ENCODE measurements at regions not wholly inside any gene's neighbourhood (a gene's known extent, or its start where the extent isn't known, plus 50 kb on each side); places are given as distances from the start of the nearest gene placed in this dataset.
"Not testable (repeated sequence)": the region's sequence is repeated elsewhere in the genome, so short reads cannot be mapped to it uniquely, and the experiment has no call there.

DNA sequence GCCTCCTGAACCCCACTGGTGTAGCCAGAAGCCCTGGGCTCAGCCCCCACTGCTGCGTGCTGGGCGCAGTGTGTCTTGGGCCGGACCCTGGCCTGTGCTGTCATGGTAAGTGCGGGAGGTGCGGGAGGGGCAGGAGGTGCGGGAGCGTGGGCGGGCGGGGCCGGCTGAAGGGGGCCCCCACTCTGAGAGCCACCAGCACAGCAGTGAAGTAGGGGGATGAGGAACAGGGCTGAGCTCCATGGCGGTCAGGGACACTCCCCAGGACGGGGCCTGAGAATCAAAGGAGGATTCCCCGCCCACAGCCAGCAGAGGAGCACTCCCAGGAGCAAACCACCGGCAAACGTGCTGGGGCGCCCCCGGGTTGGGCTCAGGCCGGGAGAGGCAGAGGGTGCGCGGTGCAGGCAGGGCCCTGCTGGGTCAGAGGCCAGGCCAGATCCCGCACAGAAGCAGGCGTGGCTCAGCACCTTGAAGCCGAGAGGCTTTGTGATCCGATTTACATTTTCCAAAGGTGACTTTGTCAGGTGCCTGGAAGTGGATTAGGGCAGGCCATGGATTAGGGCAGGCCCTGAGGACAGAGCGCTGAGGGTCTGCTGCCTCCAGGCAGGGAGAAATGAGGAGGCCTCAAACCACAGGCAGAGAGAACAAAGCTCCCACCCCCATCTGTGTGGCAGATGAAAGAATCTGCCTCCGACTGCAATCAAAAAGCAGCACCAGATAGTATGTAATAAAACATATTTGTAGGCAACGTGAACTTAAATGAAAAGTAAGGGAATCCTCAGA lies 152.0 kb upstream of the RAB6C start:
- DNase-seq (ENCODE audit: low read depth) = no peak

DNA sequence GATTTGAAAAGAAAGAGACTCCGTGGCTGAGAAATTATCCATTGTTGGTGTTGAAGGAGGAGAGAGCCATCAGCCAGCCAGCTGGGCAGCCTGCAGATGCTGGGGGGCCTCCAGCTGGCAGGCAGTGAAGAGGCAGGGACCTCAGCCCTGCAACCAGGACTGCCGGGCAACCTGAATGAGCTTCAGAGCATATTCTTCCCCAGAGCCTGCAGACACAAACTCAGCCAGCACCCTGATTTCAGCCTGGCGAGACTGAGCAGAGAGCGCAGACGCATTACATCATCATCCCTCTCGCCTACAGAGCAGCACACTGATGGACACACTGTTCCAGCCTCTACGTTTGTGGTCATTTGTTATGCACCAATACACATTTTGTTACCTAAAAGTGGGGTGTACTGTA lies 150.7 kb upstream of the RAB6C start:
- DNase-seq (ENCODE audit: low read depth) = no peak

DNA sequence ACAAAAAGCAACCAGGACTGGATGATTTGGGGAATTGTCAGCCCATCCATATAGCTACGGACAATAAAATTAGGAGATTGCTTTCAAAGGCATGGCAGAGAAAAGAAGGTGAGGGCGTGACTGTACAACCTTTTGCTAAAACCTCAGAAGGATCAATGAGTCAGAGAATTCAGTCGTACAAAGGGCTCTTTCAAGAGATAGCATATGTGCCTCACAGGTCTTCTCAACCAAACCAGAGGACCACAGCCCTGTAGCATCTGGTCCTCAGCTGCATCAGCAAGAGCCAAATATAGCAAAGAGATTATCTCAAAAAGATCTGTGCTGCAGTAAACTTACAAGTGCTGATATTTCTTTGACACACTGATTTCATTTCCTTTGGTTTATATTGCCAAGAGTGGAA lies 149.9 kb upstream of the RAB6C start:
- no peak for DNase-seq (ENCODE audit: low read depth)

DNA sequence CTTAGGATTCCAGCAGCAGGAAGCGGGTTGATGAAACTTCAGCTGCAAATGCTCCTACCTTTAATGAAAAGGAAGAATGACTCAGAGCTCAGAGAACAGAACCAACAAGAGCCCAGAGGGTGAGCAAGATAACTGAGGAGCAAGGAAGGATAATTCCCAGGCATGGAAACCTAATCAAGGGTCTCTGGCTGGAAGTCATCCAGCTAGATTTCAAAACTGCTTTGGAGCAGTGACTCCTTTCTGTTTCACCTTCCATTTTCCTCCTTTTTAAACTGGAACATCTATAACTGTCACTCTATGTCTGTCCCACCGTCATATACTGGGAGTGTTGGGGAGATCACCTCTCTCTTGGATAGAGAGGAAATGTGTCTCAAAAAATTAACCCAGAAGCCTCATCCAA lies 148.4 kb upstream of the RAB6C start:
- no peak for DNase-seq (ENCODE audit: low read depth)

DNA sequence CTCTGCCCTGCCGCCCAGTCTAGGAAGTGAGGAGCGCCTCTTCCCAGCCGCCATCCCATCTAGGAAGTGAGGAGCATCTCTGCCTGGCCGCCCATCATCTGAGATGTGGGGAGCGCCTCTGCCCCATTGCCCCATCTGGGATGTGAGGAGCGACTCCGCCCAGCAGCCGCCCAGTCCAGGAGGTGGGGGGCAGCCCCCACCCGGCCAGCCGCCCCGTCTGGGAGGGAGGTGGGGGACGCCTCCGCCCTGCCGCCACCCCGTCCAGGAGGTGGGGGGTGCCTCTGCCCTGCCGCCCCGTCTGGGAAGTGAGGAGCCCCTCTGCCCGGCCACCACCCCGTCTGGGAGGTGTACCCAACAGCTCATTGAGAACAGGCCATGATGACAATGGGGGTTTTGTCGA lies 146.0 kb upstream of the RAB6C start:
- not testable (repeated sequence) for DNase-seq (ENCODE audit: low read depth)

DNA sequence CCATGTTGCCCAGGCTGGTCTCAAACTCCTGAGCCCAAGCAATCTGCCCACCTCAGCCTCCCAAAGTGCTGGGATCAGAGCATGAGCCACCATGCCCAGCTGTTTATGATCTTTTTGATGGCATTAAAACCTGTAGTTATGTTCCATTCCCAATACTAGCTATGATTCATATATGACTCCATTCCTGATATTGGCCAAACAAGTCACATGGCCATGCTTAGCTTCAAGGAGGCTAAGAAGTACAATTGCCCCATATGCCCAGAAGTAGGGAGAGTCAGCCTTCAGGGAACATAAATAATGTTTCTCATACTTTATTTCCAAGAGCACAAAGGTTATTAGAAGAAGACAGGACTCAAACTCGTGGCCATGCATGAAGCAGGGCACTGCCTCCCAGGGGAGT lies 132.4 kb upstream of the RAB6C start:
- DNase-seq (ENCODE audit: low read depth) = no peak

DNA sequence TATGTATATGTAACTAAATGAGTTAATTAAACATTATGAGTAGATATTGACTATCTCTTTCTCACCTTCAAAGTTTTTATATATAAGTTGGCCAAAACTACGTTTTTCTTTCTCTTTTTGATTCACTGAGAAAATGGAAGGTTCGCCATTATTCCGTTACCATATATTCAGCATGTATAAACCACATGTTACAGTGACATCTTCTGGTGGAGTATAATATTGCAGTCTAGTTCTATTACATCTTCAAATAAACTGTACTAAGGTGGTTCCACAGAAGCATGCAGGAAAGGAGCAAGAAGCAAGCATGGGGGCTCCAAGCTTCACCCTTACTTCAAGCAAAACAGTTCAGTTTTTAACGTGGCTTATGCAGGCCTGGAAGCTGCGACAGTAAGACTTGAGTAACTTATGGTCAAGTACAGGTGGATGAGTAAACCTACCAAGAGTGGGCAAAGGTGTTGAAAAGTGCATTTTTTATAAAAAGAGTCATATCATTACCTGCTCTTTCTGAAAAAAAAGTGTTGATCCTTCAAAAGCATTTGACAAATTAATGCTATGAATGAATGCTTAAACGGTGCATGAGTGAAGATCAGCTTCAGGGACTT lies 129.8 kb upstream of the RAB6C start:
- no peak for DNase-seq (ENCODE audit: low read depth)

DNA sequence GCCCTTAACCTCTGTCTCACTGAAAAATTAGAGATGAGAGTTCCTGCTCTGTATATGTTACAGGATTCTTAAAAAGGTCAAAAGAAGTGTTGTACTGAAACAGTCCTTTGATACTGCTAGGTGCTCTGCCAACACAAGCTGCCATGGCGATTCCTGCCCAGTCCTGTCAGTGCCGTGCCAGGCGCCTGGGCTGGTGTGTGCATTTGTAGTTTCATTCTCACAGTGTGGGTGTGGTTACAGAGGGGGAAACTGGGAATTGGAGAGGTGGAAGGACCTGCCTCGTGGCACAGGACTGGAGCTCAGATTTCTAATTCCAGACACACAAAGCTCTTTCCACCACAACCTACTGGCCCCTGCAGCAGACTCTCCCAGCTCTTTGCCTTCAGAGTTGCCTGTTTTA lies 122.3 kb upstream of the RAB6C start:
- no peak for DNase-seq (ENCODE audit: low read depth)

DNA sequence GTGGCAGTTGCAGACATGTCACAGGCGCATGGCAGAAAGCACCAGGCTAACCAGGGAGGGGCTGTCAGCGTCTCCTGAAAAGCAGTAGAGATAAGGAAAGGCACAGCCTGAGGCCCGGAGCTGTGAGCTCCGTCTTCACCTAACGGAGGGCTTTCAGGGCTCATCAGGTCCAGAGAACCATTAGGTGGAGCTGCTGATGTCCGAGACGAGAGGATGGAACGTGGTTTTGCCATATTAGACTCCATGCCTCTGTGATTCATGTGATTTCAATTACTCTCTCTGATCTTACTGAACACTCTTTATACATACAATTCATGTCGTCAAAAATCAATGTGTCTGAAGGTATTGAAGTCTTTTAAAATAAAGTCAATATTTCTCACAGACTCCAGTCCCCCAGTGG lies 120.3 kb upstream of the RAB6C start:
- DNase-seq (ENCODE audit: low read depth) = no peak

DNA sequence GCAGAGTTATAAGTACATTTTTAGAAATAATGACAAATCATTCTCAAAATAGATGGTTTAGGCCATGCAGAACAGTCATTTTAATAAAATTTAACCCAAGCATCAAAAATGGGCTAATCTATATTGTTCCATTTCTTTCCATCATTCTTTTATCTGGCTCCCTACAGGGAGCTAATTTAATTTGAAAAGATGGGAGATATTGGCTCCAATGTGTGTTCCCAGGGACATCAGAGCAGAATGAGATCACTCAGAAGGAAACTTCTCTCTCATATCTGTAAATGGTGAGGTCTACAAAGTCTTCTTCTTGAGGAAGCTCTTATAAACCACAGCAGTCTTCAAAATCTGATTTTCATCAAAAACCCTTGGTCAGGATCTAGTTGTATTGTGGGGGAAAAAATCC lies 119.4 kb upstream of the RAB6C start:
- no peak for DNase-seq (ENCODE audit: low read depth)

DNA sequence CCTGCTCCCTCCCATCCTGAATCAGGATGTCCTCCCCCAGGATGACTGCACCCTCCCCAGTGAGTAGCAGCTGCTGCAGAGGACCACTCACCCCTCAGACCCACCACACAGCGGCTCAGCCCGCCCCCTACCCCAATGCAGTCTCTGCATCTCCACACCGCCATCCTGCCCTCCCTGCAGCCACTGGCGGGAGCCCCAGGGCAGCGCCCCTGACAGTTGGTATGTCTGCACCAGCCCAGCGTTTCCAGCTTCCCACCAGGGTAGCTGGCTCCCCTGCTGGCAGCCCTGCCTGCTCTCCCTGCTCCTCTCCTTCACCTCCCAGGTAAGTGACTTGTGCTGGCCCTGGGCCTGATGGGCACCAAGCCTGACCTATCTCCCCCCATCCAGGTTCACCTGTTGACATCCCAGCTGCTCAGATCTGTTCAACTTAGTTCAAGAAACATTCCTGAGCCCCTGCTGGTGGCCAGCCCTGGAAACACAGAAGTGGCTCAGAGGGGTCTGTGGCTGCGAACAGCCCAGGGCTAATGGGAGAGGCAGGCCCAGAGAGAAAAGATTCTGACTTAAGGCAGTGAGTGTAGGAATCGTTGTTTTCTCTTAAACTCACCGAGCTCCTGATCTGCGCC lies 117.7 kb upstream of the RAB6C start:
- no peak for DNase-seq (ENCODE audit: low read depth)

DNA sequence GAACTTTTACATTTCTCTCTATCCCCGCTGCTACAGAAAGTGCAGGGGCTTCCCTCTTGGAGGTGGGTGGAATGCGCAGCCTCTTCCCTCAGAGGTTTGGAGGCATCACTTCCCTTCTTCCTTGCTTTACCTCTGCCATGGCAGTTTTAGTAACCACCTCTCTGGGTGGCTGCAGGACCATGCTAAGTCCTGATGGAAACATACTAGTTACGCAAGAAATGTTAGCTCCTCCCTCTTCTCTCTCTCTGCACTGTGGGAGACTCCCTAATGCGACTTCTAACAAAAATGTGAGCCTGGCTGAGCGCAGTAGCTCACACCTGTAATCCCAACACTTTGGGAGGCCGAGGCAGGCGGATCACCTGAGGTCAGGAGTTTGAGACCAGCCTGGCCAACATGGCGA lies 116.8 kb upstream of the RAB6C start:
- no peak for DNase-seq (ENCODE audit: low read depth)

DNA sequence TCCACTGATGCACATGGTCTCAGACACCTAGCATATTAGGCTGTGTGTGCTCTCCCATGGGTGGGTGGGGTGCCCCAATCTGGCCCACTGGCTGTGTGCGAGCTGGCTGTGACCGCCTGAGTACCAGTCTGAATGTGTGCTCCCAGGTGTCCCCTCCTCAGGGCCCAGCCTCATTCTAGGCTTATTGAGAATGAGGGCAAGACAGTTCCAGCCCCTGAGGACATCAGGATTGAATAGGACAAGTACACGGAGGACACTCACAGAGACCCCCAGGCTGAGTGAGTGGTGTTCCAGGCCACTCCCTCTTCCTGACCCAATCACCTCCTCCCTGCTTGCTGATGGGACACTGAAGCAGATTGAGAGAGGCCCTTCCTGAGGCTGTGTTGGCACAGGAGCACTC lies 116.1 kb upstream of the RAB6C start:
- no peak for DNase-seq (ENCODE audit: low read depth)

DNA sequence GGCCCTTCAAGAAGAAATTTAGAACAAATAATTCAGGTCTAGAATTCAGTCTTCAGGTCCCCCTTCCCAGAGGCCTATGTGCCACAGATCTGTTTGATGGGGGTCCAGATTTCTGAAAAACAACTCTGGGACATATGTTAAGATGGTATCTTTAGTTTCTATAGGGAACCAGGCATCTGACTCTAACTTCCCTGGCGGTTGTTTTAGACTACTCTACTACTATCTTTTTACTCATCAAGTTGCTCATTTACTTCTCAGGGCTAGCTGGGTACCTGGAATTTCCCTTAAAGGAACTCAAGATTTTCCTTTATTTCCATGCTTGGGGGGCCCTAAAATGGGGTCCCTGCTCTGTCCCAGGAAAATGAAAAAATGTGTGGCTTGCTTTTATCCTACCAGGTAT lies 114.7 kb upstream of the RAB6C start:
- no peak for DNase-seq (ENCODE audit: low read depth)

DNA sequence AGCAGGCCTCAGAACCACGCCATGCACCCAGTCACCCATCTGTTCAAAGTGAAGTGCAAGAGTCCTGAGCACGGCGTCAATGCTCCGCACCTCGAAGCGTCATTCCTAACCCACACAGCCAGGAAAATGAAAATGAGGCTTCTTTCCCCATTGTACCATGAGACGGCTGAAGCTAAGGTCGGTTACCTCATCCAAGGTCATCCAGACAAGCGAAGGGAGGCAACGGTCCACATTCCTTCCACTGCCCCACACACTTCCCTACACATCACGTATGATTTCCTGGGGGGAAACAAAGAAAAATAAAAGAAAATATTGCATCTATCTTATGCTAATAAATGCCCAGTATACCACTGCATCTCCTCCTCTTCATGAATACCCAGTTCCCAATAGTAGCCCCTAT lies 113.5 kb upstream of the RAB6C start:
- DNase-seq (ENCODE audit: low read depth) = no peak

DNA sequence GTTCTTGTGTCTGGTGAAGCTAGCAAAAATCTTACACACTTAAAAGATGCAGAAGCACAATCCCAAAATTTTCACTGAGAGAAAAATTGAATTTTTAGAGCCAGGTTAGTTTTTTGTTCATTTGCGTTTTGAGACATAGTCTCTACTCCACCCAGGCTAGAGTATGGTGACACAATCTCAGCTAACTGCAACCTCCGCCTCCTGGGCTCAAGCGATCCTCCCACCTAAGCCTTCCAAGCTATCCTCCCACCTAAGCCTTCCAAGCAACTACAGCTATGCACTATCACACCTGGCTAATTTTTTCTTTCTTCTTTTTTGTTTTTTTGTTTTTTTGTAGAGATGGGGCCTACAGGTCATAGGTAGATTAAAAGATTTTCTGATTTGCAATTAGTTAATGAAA lies 113.1 kb upstream of the RAB6C start:
- no peak for DNase-seq (ENCODE audit: low read depth)

DNA sequence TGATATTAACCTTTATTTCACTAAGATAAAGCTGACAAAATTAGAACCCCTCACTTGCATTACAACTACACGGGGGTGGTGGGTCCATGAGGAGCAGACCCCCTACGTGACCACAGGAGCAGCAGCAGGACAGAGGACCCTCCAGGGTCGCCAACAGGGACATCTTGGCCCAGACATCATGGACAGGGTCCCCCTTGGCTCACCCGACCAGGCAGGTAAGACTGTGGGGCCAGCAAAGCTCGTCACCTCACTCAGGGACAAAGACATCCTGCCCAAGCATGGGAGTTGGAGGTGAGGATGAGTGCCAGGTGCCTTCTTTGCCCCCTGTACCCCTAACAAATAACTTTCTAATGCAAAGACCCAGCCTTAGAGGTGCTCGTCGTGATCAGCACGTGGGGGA lies 111.3 kb upstream of the RAB6C start:
- DNase-seq (ENCODE audit: low read depth) = no peak

DNA sequence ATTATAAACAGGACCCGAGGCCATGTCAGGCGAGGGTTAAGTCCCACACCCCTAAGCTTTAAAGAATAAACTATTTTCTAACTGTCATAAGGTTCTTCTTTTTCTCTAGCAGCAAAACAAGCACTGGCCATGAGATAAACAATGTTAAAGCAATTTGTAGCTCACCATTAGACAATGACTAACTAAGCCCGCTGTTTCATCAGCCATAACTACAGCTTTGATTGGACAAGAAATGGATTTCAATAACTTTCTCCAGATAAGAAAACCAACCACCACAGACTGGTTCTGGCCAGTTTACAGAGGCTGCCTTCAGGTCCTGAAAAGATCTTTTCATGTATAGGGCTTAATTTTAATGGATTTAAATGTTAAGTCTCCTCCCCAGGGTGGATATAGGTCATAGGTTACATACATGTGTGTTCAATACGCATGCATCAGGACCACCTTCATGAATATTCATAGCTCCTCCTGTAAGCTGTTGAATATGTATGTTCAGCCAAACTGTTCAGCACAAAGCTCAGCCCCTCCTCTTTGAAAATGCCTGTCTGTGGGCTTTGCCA lies 108.7 kb upstream of the RAB6C start:
- no peak for DNase-seq (ENCODE audit: low read depth)

DNA sequence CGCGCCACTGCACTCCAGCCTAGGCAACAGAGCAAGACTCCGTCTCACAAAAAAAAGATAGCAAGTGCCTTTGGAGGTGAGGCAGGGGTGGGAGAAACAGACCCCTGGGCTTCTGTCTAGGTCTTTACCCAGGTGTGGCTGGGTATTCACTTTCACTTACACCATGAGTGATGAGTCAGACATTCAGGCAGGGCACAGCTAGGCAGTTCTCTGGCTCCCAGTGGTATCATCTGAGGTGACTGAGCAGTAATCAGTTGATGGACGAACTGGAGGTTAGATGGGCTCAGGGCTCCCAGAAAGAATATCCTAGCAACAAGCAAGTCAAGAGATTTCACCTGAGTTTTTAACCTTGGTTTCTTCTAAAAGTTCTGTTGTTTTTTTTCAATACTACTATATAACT lies 107.0 kb upstream of the RAB6C start:
- DNase-seq (ENCODE audit: low read depth) = no peak

DNA sequence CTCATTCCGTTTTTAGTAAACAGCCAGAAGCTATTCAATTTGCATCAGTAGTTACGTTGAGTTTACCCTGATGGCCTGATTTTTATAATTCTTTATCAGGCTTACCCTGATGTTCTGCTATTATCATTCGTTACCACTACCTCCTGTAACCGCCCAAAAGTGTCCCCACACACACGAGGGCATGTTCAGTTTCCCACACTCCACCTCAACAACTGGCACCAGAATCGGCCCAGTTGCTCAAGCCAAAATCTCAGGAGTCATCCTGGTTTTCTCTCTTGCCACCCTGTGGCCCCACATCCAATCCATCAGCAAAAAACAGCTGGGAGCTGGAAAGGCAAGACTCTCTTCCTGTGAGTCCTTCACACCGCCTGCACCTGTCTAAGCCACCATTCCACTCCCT lies 102.9 kb upstream of the RAB6C start:
- no peak for DNase-seq (ENCODE audit: low read depth)

DNA sequence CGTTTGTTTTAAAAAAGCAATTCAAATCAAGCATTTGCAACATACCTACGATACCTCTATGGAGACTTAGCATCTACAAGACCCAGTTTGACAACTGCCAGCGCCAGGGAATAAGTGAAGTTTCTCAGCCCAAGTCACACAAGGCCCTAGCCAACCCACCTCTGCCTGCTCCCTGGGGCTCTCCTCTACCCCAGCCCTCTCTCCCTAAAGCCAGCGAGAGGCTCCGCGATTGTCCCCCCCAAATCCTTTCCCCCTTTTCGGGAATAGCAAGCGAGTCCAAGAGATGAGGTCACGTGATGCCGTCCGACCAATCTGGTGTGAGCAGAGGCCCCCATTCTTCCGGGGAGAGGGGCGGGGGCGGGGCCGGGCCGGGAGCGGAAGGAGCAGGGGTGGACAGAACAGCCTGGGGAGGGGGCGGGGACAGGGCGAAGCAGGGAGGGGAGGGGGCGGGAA lies 102.2 kb upstream of the RAB6C start:
- DNase-seq (ENCODE audit: low read depth) = peak; percentile 73

DNA sequence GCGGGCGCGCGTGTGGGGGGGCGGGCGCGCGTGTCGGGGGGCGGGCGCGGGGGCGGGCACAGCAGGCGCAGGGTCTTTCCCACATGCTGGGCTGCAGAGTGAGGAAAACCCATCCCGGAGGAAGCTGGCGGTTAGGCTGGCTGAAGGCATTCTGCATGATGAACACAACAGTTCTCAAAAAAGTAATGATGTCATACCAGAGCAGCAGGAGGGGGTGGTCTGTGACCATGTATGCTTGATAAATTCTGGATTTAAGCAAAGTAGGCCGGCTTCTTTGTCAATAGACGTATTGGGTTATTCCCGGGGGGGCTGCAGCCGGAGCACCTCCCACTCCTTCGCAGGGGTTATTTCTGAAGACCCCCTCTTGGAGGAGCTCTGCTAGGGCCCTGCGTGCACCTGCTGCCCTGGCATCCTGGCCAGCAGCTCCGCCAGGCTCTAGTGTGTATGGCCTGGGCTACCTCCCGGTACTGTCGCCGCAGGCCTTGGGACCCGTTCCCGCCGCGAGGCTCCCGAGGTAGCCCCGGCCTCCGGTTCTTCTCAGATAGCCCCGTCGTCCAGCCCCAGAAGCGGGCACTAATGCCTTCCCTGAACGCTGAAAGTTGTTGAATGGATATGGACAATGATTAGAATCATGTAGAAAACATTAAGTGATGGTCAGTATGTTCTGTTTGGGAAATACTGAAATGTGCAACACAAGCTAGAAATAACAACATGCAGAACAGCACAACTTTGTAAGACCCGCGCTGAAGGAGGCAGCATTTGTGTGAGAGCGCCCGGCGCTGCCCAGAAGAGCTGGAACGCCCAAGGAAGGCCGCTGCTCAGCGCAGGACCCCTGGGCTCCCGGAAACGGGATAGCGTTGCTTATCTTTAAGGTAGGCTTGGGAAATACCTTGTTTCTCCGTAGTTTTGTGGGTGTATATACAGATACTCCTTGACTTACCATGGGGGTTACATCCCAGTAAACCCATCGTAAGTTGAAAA lies 101.4 kb upstream of the RAB6C start:
- DNase-seq (ENCODE audit: low read depth) = no peak
